KG1 (cell line): ENCODE measurements at regions not wholly inside any gene's neighbourhood (a gene's known extent, or its start where the extent isn't known, plus 50 kb on each side); places are given as distances from the start of the nearest gene placed in this dataset.

ENCODE experiments used
- DNase-seq: peaks from one replicate; lab custom pipeline; 2025; lab: John Stamatoyannopoulos, UW

DNA sequence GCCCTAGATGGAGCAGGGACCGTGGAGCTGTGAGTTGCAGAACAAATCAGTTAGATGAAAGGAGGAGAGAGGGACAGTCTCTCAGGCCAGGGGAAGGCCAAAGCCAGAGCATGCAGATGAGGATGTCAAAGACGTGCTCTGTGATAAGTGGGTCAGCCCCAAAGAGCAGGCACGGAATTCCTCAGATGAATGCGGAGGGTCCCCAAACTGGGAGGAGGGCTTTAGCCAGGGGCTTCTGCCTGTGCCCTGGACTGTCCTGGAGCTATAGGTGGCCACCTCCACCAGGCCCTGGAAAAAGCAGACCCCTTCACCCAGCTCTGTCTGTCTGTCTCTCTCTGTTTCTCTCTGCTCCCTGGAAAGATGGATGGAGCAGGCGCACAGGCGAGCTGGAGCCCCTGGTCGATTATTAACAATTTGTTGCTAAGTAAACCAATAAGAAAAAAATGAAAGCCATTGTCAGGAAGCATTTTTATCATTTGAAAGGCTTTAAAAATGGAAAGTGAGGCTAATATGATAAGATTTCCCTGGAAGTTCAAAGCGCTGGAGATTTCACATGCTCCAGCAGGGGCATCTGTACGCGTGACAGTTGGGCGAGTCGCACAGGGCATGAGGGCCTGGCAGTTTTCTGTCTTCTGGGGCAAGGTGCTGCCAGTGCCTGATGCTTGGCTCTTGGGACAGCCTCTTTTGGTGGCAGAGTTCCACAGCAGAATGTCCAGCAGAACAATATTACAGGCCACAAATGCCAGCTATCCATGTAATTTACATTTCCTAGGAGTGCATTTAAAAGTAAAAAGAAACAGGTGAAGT, 241.0 kb downstream of the GLI2 start:
- no peak for DNase-seq

DNA sequence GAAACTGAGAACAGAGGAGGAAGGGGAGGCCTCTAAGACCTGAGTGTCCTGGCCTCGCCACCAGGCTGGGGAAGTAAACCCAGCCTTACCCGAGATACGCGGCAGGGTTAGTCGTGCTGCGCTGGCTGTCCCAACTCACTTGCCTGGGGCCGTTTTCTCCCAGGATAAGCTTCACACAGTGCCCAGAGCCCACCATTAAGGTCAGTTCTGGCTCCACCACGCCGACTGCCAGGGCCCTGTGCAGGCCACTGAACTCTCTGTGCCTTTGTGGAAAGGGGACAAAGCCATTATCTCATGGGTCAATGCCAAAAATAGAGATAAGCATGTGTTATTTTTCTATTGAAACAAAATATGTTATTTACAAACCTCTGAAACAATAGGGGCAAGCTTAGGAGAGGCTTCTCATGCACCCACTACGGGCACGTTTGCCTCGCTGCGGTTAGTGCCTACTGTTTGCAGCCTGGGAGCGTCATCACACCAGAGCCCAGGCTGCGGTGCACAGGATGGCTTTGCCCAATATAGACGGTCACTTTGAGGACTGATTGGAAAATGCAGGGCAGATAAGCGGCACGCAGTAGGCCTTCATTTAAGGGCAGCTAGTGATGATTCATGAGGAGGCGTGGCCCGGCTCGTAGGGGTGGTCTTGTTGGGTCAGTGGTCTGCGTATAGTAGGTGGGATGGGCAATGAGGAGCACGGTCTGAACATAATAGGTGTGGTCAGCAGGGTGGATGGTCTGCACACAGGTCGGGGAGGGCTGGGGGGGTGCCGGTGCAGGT, 242.1 kb downstream of the GLI2 start:
- DNase-seq = no peak

DNA sequence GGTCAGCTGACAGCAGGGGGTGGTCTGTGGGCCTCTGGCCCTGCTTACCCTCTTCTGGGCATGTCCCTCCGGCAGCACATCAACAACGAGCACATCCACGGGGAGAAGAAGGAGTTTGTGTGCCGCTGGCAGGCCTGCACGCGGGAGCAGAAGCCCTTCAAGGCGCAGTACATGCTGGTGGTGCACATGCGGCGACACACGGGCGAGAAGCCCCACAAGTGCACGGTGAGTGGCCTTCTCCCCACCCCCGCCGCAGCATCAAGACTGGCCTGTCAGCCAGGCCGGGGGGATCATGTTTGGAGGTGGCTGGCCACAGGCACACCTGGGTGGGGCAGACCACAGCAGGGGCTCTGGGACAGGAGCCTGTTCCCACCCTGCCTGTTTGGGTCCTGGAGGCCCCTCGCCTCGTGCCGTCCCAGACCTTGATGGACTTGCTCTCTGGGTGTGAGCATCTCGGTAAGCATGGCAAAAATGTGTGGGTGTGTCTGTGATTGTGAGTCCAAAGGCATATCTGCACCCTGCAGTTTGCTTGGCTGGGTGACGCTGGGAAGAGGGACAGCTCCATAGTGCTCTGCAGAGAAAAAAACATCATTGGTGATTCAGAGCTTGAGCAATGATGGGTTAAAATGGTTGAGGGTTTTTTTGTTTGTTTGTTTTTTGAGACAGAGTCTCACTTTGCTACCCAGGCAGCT, 242.8 kb downstream of the GLI2 start:
- no peak for DNase-seq

DNA sequence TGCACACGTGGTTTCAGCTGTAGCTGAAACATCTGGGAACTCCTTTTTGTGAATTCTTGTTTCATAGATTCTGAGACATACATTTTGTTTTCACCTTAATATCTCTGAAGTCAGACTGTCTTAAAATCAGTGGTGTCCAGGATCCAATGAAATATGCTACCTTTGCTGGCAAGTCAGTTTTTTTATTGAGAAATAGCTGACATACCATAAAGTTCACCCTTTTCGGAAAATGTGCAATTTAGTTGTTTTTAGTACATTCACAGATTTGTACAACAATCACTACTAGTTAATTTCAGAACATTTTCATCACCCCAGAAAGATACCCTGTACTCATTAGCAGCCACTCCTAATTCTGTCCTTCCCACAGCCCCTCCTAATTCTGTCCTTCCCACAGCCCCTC, 243.7 kb downstream of the GLI2 start:
- no peak for DNase-seq

DNA sequence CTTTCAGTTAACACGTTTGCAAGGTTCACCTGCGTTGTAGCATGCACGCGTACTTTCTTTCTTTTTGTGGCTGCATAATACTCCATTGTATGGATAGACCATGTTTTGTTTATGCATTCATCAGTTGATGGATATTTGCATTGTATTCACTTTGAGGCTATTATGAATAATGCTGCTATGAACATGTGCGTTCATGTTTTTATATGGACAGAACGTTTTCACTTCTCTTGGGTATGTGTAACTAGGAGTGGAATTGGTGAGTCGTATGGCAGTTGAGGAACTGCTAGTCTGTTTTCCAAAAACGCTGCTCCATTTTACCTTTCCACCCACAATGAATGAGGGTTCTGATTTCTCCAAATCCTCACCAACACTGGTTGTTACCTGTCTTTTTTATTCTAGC, 244.3 kb downstream of the GLI2 start:
- DNase-seq = no peak

DNA sequence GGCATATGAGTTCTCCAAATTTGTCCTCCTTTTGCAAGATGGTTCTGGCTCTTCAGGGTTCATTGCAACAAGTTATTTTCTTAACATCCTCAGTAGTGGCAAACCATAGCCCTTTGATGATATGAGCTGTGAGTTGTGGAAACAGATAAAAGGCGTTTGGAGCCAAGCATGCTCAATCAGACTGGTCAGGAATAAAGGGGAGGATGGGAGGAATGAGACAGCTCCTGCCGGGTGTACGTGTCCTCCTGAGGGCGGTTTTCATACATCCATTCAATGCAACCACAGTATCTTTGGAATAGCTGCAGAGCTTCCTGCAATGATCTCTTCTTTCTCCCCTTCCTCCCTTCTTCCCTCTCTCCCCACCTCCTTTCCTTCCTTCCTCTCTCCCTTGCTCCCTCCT, 245.8 kb downstream of the GLI2 start:
- DNase-seq = no peak

DNA sequence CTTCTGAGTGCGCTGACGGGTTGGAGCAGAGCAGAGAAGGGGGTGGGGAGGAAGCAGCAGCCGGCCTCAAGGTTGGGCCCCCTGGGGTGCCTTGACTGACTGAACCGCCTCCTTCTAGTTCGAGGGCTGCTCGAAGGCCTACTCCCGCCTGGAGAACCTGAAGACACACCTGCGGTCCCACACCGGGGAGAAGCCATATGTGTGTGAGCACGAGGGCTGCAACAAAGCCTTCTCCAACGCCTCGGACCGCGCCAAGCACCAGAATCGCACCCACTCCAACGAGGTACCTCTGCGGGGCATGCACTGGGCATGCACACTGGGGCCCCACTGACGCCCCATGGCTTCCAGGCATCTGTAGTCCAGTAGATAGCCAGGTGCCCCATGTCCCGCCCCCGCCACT, 246.9 kb downstream of the GLI2 start:
- DNase-seq = no peak

DNA sequence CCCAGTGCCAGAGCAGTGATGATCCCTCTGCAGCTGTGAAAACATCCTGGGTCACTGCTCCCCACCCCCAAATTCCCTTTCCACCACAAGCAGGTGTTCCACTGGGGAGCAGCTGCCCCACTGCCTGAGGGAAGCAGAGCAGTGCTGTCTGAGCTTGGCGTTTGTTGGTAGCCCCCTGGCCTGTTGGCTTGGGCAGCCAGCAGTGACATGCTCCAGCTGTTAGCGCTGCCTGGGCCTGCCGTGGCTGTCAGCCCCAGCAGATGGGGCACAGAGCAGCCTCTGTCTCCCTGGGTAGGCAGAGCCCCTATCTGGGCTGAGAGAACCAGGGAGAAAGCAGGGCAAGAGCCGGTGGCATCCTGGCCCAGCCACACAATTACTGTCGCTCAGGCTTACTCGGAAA, 247.7 kb downstream of the GLI2 start:
- DNase-seq = no peak

DNA sequence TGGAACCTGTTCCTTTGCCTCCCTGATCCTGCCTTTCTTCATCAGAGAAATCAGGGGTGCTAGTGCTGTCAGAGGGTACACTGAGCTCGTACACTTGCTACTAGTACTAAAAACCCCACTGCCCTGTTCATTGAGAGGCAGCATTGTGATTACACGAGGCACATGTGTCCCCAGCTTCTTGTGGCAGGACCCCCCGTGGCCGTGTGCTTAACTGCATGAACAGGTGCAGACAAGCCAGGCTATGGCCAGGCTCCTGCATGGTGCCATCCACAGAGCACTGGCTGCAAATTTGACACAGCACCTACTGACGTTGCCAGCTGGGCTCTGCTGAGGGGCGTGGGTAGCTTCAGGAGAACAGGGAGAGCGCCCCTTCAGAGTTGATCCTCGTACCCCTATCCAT, 248.4 kb downstream of the GLI2 start:
- no peak for DNase-seq

DNA sequence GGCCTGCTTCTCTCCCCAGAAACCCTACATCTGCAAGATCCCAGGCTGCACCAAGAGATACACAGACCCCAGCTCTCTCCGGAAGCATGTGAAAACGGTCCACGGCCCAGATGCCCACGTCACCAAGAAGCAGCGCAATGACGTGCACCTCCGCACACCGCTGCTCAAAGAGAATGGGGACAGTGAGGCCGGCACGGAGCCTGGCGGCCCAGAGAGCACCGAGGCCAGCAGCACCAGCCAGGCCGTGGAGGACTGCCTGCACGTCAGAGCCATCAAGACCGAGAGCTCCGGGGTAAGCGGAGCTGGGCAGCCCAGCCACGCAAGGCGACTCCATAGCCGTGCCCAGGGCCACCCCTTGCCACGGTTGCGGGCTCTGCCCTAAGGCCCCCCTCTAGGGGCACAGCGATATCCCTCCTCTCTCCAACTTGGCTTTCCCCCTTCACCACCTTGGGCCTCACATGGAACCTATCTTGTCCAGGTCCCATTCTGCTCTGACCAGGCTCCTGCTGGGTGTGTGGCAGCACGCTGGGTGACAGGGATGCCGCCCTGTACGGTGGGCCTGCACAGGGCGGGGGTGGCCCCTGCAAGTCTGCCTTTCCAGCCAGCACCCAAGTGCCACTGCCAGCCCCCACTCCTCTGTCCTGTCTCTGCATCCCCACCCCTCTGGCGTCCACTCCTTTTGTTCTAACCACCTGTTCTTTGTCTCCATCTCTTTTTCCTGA, 248.9 kb downstream of the GLI2 start:
- DNase-seq = no peak

DNA sequence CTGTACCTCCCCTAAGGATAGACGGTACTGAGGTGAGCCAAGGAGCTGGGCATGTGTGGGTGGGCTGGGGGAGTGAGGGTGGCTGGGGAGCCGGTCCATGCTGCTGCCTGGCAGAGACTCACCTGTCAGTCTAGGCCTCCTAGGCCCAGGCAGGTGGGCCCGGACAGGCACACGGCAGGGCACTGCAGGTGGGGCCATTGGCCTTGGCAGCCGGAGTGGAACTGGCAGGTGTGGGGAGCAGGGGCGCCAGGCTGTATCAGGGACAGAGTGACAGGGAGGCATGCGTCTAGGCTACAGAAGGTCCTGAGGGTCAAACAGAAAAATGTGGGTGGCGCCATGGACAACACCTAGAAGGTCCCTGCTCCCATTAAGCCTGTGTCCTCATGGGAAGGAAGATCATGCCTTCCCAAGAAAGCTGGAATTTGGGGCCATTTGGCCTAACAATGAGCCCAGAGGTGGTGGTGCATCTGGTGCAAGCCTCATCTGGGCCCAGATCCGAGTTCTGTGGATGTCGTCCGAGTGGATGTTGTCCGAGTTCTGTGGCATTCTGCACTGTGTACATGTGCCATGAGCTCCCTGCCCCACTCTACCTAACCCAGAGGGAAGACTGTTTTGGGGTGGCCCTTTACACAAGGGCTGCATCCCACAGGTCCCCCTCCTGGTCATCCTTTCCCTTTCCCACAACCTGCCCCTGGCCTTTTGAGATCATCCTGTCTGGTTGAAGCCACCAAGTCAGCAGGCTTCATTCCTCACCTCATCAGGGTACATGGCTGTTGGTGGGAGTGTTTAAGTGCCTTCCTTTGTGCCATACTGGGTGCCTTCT, 249.7 kb downstream of the GLI2 start:
- DNase-seq = no peak

DNA sequence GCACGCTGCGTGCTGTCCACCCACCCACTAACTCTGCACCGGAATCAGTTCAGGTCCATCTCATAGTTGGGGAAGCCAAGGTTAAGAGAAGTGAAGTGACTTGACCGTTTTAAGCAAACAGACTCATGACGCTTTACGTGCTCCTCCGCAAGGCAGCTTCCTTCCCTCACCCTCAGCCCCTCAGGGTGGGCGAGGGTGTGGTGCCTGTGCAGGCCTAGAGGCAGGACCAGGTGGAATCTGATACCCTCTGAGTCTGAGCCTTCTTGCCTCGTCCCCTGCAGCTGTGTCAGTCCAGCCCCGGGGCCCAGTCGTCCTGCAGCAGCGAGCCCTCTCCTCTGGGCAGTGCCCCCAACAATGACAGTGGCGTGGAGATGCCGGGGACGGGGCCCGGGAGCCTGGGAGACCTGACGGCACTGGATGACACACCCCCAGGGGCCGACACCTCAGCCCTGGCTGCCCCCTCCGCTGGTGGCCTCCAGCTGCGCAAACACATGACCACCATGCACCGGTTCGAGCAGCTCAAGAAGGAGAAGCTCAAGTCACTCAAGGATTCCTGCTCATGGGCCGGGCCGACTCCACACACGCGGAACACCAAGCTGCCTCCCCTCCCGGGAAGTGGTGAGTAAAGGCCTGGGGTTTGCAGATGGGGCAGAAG, 250.5 kb downstream of the GLI2 start:
- no peak for DNase-seq

DNA sequence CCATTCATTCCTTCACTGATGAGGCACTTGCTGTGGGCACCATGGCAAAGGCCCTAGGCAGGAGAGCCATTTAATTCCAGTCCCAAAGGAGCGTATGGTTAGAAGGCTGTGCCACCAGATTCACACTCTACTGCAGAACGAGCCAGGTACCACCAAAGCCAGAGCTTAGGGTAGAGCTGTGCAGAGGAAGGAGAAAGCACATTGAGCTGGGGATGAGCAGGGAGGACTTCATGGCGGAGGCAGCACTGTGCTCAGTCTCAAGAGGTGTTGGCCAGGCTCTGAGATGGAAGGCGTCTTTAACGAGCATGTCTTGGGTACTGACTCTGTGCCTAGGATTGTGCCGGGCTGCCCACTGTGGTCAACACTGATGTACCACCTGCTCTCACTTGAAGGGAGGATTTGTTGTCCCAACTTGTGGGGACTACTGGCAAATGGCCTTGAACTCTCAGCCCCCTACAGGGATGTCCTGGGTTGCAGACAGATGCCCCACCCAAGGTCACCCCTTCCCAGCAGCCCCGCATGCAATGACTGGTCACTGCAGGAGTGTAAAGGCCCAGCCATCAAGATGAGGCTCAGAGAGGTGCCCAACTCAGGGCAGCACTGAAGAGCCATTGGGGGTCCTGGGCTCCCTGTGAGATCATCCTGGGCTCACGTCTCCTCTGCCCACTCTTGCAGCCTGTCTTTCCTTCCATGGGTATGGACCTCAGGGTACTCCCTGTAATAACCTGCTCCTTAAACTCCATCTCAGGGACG, 251.4 kb downstream of the GLI2 start:
- DNase-seq = no peak

DNA sequence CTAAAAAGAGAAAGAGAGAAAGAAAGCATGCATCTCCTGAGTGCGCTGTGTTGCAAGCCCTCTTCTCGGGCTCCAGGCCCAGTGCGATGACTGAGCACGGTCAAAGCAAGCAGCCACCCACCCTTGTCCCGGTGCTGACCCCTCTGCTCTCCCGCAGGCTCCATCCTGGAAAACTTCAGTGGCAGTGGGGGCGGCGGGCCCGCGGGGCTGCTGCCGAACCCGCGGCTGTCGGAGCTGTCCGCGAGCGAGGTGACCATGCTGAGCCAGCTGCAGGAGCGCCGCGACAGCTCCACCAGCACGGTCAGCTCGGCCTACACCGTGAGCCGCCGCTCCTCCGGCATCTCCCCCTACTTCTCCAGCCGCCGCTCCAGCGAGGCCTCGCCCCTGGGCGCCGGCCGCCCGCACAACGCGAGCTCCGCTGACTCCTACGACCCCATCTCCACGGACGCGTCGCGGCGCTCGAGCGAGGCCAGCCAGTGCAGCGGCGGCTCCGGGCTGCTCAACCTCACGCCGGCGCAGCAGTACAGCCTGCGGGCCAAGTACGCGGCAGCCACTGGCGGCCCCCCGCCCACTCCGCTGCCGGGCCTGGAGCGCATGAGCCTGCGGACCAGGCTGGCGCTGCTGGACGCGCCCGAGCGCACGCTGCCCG, 252.5 kb downstream of the GLI2 start:
- no peak for DNase-seq

DNA sequence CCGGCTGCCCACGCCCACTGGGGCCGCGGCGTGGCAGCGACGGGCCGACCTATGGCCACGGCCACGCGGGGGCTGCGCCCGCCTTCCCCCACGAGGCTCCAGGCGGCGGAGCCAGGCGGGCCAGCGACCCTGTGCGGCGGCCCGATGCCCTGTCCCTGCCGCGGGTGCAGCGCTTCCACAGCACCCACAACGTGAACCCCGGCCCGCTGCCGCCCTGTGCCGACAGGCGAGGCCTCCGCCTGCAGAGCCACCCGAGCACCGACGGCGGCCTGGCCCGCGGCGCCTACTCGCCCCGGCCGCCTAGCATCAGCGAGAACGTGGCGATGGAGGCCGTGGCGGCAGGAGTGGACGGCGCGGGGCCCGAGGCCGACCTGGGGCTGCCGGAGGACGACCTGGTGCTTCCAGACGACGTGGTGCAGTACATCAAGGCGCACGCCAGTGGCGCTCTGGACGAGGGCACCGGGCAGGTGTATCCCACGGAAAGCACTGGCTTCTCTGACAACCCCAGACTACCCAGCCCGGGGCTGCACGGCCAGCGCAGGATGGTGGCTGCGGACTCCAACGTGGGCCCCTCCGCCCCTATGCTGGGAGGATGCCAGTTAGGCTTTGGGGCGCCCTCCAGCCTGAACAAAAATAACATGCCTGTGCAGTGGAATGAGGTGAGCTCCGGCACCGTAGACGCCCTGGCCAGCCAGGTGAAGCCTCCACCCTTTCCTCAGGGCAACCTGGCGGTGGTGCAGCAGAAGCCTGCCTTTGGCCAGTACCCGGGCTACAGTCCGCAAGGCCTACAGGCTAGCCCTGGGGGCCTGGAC, 253.2 kb downstream of the GLI2 start:
- DNase-seq = no peak

DNA sequence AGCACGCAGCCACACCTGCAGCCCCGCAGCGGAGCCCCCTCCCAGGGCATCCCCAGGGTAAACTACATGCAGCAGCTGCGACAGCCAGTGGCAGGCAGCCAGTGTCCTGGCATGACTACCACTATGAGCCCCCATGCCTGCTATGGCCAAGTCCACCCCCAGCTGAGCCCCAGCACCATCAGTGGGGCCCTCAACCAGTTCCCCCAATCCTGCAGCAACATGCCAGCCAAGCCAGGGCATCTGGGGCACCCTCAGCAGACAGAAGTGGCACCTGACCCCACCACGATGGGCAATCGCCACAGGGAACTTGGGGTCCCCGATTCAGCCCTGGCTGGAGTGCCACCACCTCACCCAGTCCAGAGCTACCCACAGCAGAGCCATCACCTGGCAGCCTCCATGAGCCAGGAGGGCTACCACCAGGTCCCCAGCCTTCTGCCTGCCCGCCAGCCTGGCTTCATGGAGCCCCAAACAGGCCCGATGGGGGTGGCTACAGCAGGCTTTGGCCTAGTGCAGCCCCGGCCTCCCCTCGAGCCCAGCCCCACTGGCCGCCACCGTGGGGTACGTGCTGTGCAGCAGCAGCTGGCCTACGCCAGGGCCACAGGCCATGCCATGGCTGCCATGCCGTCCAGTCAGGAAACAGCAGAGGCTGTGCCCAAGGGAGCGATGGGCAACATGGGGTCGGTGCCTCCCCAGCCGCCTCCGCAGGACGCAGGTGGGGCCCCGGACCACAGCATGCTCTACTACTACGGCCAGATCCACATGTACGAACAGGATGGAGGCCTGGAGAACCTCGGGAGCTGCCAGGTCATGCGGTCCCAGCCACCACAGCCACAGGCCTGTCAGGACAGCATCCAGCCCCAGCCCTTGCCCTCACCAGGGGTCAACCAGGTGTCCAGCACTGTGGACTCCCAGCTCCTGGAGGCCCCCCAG, 254.1 kb downstream of the GLI2 start:
- DNase-seq = no peak

DNA sequence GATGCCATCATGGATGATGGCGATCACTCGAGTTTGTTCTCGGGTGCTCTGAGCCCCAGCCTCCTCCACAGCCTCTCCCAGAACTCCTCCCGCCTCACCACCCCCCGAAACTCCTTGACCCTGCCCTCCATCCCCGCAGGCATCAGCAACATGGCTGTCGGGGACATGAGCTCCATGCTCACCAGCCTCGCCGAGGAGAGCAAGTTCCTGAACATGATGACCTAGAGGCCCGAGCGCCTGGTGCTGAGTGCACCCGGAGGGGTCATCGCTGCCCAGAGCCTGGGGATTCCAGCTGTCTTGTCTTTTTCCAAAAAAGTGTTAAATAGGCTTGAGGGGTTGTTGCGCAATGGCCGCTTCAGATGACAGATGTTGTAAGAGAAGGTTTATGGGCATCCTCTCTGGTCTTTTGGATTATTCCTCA, 254.8 kb downstream of the GLI2 start:
- DNase-seq = no peak

DNA sequence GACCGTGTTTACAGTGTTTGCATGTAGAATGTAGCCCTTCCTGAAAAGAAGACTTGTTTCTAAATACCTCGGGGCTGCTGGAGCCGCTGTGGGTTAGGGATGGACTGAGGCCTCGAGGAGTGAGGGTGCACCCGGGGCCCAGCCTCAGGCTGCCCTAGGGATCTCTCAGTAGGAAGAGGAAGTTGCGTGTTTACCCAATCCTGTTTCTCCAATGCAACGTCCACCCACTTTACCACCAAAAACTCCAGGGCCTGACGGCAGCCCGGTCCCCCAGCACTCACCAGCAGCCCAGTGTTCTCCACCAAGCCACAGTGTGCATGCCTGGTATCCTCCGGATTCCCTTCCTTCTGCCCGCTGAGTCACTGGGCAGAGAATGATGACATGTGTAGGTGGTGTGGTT, 255.8 kb downstream of the GLI2 start:
- DNase-seq = no peak
